Neural cell (in vitro differentiated cells): ENCODE measurements at regions not wholly inside any gene's neighbourhood (a gene's known extent, or its start where the extent isn't known, plus 50 kb on each side); places are given as distances from the start of the nearest gene placed in this dataset.

Source experiments
- H2AFZ ChIP-seq: fragments of 200-600, 300-800 bp; sonication (generic), shearing (Covaris generic); 2 replicates; pipeline ENCODE4 v1.6.0; 2014; ENCODE audit warnings: low read depth, mild to moderate bottlenecking, antibody characterized with exemption, low read length, moderate library complexity
- H3F3A ChIP-seq: fragments of 200-600 bp; shearing (Covaris generic); 2 replicates; pipeline ENCODE4 v1.6.1; 2016; ENCODE audit warnings: mild to moderate bottlenecking, moderate library complexity, mixed read lengths, antibody characterized with exemption, low read length; ENCODE audit not compliant: insufficient read depth, poor library complexity, severe bottlenecking
- H3K27ac ChIP-seq: fragments of 200-600, 300-800 bp; sonication (generic), shearing (Covaris generic); 2 replicates; pipeline ENCODE4 v1.5.1; 2014; ENCODE audit warnings: mild to moderate bottlenecking, low read length, moderate library complexity
- H3K27me3 ChIP-seq: fragments of 300-800, 200-600 bp; sonication (generic), shearing (Covaris generic); 2 replicates; pipeline ENCODE4 v1.6.0; 2014; ENCODE audit warnings: mild to moderate bottlenecking, low read depth, low read length, moderate library complexity; ENCODE audit not compliant: insufficient read depth
- H3K36me3 ChIP-seq: fragments of 300-800, 200-600 bp; sonication (generic), shearing (Covaris generic); 2 replicates; pipeline ENCODE4 v1.5.1; 2014; ENCODE audit warnings: mild to moderate bottlenecking, antibody characterized with exemption, low read length, moderate library complexity; ENCODE audit not compliant: insufficient read depth
- H3K4me2 ChIP-seq: fragments of 300-800, 200-600 bp; sonication (generic), shearing (Covaris generic); 2 replicates; pipeline ENCODE4 v1.6.0; 2014; ENCODE audit warnings: mild to moderate bottlenecking, low read length
- H3K4me3 ChIP-seq: fragments of 300-800, 200-600 bp; sonication (generic), shearing (Covaris generic); 2 replicates; pipeline ENCODE4 v1.5.1; 2014; ENCODE audit warnings: mild to moderate bottlenecking, low read length, moderate library complexity
- H3K79me2 ChIP-seq: fragments of 200-600 bp; shearing (Covaris generic); replicated peaks from 2 replicates; pipeline ENCODE4 v1.6.0; 2014; ENCODE audit warnings: mild to moderate bottlenecking, low read length, moderate library complexity; ENCODE audit not compliant: insufficient read depth
- H3K9ac ChIP-seq: fragments of 300-800, 200-600 bp; sonication (generic), shearing (Covaris generic); 2 replicates; pipeline ENCODE4 v1.6.1; 2016; ENCODE audit warnings: mild to moderate bottlenecking, low read length, mixed read lengths
- H3K9me2 ChIP-seq: fragments of 200-600 bp; shearing (Covaris generic); 2 replicates; pipeline ENCODE4 v1.6.1; 2016; ENCODE audit warnings: mild to moderate bottlenecking, low read length, mixed read lengths; ENCODE audit not compliant: insufficient read depth
- H3K9me3 ChIP-seq: fragments of 200-600, 300-800 bp; sonication (generic), shearing (Covaris generic); 2 replicates; pipeline ENCODE4 v1.6.1; 2016; ENCODE audit warnings: mild to moderate bottlenecking, mixed run types, low read length, moderate library complexity, mixed read lengths
- H4K20me1 ChIP-seq: fragments of 200-600 bp; shearing (Covaris generic); 2 replicates; pipeline ENCODE4 v1.6.1; 2016; ENCODE audit warnings: mild to moderate bottlenecking, mixed run types; ENCODE audit not compliant: insufficient read depth
- EP300 ChIP-seq: fragments of 450-650 bp; conservative IDR thresholded peaks from 2 replicates; pipeline ENCODE4 v1.6.1; 2014; ENCODE audit warnings: antibody characterized with exemption, mild to moderate bottlenecking, moderate library complexity; ENCODE audit not compliant: poor library complexity, severe bottlenecking
- EZH2 ChIP-seq: fragments of 200-600, 300-800 bp; shearing (Covaris generic), sonication (generic); IDR thresholded peaks from 2 replicates; pipeline ENCODE4 v1.6.1; 2014; ENCODE audit warnings: antibody characterized with exemption, low read length, borderline replicate concordance, mild to moderate bottlenecking; ENCODE audit not compliant: insufficient read depth, poor library complexity, severe bottlenecking
- MXI1 ChIP-seq: fragments of 450-650 bp; conservative IDR thresholded peaks from 2 replicates; pipeline ENCODE4 v1.6.1; 2014; ENCODE audit warnings: antibody characterized with exemption, mild to moderate bottlenecking; ENCODE audit not compliant: poor library complexity, severe bottlenecking
- POLR2AphosphoS5 ChIP-seq: IDR thresholded peaks from 2 replicates; pipeline ENCODE4 v1.6.1; 2012
- RAD21 ChIP-seq: fragments of 450-650 bp; conservative IDR thresholded peaks from 2 replicates; pipeline ENCODE4 v1.6.1; 2014; ENCODE audit warnings: antibody characterized with exemption, mild to moderate bottlenecking, moderate library complexity
- SMC3 ChIP-seq: fragments of 450-650 bp; conservative IDR thresholded peaks from 2 replicates; pipeline ENCODE4 v1.6.1; 2014; ENCODE audit warnings: antibody characterized with exemption, mild to moderate bottlenecking, moderate library complexity; ENCODE audit not compliant: poor library complexity
- TAF1 ChIP-seq: IDR thresholded peaks from 2 replicates; pipeline ENCODE4 v1.6.1; 2012; ENCODE audit warnings: low read depth
- TF ChIP-seq, protein P1 (sequence below): IDR thresholded peaks from 2 replicates; pipeline ENCODE4 v1.6.1; 2012; ENCODE audit warnings: borderline replicate concordance
- TF ChIP-seq, protein P2 (sequence below): fragments of 450-650 bp; IDR thresholded peaks from 2 replicates; pipeline ENCODE4 v1.5.1; 2014; ENCODE audit warnings: antibody characterized with exemption, mild to moderate bottlenecking, moderate library complexity; ENCODE audit not compliant: poor library complexity, severe bottlenecking

DNA sequence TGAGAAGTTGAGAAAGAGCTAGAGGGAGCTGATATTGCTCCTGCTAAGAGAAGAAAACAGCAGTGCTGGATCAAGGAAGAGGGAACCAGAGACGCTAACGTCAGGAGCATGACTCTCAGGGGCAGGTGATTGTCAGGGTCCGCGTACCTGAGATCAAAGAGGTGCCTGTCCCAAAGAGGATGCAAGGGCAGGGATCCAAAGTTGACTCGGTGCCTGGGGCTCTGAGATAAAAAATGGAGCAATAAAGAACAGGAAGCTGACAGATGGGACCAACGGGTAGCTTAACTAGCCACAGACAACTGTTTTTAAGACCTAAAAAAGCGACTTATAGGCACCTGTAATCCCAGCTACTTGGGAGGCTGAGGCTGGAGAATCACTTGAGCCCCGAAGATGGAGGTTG, 517.8 kb downstream of the IRX1 start:
- TF ChIP-seq TAF1 (no peak), EP300 (no peak), POLR2AphosphoS5 (no peak)
- TF ChIP-seq, protein P1, sequence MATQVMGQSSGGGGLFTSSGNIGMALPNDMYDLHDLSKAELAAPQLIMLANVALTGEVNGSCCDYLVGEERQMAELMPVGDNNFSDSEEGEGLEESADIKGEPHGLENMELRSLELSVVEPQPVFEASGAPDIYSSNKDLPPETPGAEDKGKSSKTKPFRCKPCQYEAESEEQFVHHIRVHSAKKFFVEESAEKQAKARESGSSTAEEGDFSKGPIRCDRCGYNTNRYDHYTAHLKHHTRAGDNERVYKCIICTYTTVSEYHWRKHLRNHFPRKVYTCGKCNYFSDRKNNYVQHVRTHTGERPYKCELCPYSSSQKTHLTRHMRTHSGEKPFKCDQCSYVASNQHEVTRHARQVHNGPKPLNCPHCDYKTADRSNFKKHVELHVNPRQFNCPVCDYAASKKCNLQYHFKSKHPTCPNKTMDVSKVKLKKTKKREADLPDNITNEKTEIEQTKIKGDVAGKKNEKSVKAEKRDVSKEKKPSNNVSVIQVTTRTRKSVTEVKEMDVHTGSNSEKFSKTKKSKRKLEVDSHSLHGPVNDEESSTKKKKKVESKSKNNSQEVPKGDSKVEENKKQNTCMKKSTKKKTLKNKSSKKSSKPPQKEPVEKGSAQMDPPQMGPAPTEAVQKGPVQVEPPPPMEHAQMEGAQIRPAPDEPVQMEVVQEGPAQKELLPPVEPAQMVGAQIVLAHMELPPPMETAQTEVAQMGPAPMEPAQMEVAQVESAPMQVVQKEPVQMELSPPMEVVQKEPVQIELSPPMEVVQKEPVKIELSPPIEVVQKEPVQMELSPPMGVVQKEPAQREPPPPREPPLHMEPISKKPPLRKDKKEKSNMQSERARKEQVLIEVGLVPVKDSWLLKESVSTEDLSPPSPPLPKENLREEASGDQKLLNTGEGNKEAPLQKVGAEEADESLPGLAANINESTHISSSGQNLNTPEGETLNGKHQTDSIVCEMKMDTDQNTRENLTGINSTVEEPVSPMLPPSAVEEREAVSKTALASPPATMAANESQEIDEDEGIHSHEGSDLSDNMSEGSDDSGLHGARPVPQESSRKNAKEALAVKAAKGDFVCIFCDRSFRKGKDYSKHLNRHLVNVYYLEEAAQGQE: no peak
- TF ChIP-seq, protein P2, sequence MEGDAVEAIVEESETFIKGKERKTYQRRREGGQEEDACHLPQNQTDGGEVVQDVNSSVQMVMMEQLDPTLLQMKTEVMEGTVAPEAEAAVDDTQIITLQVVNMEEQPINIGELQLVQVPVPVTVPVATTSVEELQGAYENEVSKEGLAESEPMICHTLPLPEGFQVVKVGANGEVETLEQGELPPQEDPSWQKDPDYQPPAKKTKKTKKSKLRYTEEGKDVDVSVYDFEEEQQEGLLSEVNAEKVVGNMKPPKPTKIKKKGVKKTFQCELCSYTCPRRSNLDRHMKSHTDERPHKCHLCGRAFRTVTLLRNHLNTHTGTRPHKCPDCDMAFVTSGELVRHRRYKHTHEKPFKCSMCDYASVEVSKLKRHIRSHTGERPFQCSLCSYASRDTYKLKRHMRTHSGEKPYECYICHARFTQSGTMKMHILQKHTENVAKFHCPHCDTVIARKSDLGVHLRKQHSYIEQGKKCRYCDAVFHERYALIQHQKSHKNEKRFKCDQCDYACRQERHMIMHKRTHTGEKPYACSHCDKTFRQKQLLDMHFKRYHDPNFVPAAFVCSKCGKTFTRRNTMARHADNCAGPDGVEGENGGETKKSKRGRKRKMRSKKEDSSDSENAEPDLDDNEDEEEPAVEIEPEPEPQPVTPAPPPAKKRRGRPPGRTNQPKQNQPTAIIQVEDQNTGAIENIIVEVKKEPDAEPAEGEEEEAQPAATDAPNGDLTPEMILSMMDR: no peak
- Histone ChIP-seq H3K36me3 (no peaks in the 10 kb centered on the region), H3F3A (no peaks in the 10 kb centered on the region), H2AFZ (no peak overlapping the region), H3K4me2 (no peak overlapping the region), H3K4me3 (no peak overlapping the region), H3K27ac (no peak overlapping the region), H3K9ac (no peak overlapping the region), H3K9me2 (no peaks in the 10 kb centered on the region), H3K9me3 (no peaks in the 10 kb centered on the region), H4K20me1 (no peaks in the 10 kb centered on the region), H3K79me2 (no peaks in the 10 kb centered on the region), H3K27me3 (no peaks in the 10 kb centered on the region)

DNA sequence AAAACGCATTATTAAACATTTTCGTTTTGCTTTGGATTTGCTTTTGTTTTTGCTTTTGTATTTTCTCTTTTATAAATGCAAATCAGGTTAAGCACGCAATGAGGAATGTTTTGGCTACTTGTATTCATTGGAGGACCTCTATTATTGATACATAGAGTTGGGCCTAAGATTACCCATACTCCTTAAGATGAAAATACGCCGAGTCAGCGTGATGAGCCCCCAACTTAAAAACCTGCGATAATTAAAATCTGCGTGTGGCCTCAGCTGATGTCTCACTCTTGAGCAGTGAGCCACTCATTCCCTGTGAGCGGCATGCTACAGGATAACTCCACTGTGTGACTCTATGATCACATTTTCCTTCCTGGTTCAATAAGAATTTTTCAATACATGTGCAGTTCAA, 518.3 kb downstream of the IRX1 start:
- H3K36me3 ChIP-seq: no peaks in the 10 kb centered on the region
- H3K4me2 ChIP-seq: no peak overlapping the region
- no peak overlapping the region for H3K4me3 ChIP-seq
- no peaks in the 10 kb centered on the region for H3F3A ChIP-seq
- H3K27ac ChIP-seq: no peak overlapping the region
- H3K9me3 ChIP-seq: no peaks in the 10 kb centered on the region
- no peaks in the 10 kb centered on the region for H4K20me1 ChIP-seq
- no peaks in the 10 kb centered on the region for H3K79me2 ChIP-seq
- no peaks in the 10 kb centered on the region for H3K9me2 ChIP-seq
- no peak for TF ChIP-seq EP300
- TF ChIP-seq RAD21: no peak
- TF ChIP-seq EZH2: no peak
- TF ChIP-seq, protein P1: no peak
- no peak for TF ChIP-seq MXI1
- TF ChIP-seq, protein P2: no peak
- TF ChIP-seq SMC3: no peak
- TF ChIP-seq TAF1: no peak
- TF ChIP-seq POLR2AphosphoS5: no peak
- no peak overlapping the region for H2AFZ ChIP-seq
- H3K27me3 ChIP-seq: no peaks in the 10 kb centered on the region
- H3K9ac ChIP-seq: no peak overlapping the region
